K562 (cell line): ENCODE measurements at regions not wholly inside any gene's neighbourhood (a gene's known extent, or its start where the extent isn't known, plus 50 kb on each side); places are given as distances from the start of the nearest gene placed in this dataset.

ENCODE experiments used
- EP300 ChIP-seq: IDR thresholded peaks from 2 replicates; pipeline ENCODE4 v1.6.1; 2012; ENCODE audit warnings: low read length, improper control_type of control experiment
- GABPB1 ChIP-seq: sonication (generic); formaldehyde crosslinking; IDR thresholded peaks from 2 replicates; pipeline ENCODE4 v1.8.0; 2022; ENCODE audit warnings: mild to moderate bottlenecking, missing genetic modification reagents
- HOXB6 ChIP-seq: fragments of 250-450 bp; sonication (Bioruptor Pico); IDR thresholded peaks from 2 replicates; pipeline ENCODE4 v1.5.1; 2022; ENCODE audit warnings: mild to moderate bottlenecking, borderline replicate concordance
- KLF1 ChIP-seq: fragments of 450-650 bp; IDR thresholded peaks from 2 replicates; pipeline ENCODE4 v1.6.1; 2016; ENCODE audit warnings: missing genetic modification characterization, missing compliant biosample characterization
- NFYB ChIP-seq: IDR thresholded peaks from 2 replicates; pipeline ENCODE4 v1.6.1; 2011; ENCODE audit warnings: mild to moderate bottlenecking, moderate library complexity; ENCODE audit not compliant: insufficient read length; ENCODE audit errors: extremely low read depth
- POLR2A ChIP-seq: fragments of 450-650 bp; conservative IDR thresholded peaks from 2 replicates; pipeline ENCODE4 v1.6.1; 2016
- TAF1 ChIP-seq: IDR thresholded peaks from 2 replicates; pipeline ENCODE4 v1.6.1; 2011; ENCODE audit warnings: mild to moderate bottlenecking, low read length, moderate library complexity; ENCODE audit not compliant: insufficient read depth, control insufficient read depth, severe bottlenecking; ENCODE audit errors: extremely low read depth
- TRIM25 ChIP-seq: fragments of 450-650 bp; IDR thresholded peaks from 2 replicates; pipeline ENCODE4 v1.7.0; 2016; ENCODE audit warnings: borderline replicate concordance
- ZBED1 ChIP-seq: IDR thresholded peaks from 2 replicates; pipeline ENCODE4 v1.6.1; 2014
- ZNF431 ChIP-seq: sonication (generic); formaldehyde crosslinking; IDR thresholded peaks from 2 replicates; pipeline ENCODE4 v1.8.0; 2022; ENCODE audit warnings: mild to moderate bottlenecking, missing genetic modification reagents

GRCh38 chr7:69019437-69019836 lies 578.8 kb upstream of the AUTS2 start:
- no peak for TF ChIP-seq EP300
- TF ChIP-seq ZBED1: no peak
- TF ChIP-seq TRIM25: no peak
- no peak for TF ChIP-seq HOXB6
- no peak for TF ChIP-seq NFYB
- TF ChIP-seq GABPB1 (CRISPR knock-in tag): no peak
- TF ChIP-seq ZNF431: no peak
- TF ChIP-seq TAF1: no peak
- TF ChIP-seq POLR2A: no peak
- no peak for TF ChIP-seq KLF1 (tag)
